ENCODE measurements at regions not wholly inside any gene's neighbourhood (a gene's known extent, or its start where the extent isn't known, plus 50 kb on each side); places are given as distances from the start of the nearest gene placed in this dataset.

DNA sequence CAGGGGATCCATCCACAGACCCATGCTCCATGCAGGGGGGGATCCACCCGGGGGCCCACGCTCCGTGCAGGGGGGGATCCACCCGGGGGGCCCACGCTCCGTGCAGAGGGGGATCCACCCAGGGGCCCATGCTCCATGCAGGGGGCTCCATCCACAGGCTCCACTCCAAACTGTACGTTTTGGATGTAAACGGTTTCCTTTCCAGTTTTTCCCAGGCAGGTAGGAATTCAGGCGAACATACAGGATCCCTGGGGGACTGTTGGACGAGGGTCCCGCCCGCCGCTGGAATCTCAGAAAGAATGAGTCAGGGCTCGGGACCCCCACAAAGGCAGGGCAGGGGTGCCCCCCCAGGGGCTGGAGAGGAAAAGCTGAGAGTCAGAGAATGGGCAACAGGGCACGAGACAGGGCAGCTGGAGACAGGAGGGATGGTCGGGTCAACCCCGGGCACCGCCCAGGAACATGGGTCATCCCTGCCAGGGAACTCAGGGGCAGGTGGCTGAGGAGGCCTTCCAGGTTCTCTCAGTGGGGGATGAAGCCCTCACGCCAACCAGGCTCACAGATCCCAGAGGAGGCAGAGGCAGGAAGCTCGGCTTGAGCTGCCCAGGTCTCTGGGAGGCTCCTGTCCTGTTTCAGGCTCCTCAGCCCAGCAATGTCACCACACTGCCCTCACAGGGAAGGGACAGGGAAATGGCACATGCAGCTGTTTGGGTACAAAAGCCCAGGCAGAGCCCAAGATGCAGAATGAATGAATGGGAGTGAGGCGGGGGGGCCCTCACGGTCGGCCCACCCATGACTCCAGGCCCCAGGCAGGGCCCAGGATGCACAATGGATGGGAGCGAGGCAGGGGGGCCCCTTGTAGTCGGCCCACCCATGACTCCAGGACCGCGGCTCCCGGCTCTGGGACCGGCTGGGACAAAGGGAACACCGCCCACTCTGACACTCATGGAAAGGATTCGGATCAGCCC is 200.2 kb downstream of the BRD1 start:
- no TSS peak for BruUV-seq (replicated peaks)
- no peak overlapping the region for H3K4me2 ChIP-seq (ENCODE audit: low read depth, low read length)
- in situ Hi-C loops (cut with HindIII; ENCODE audit: extremely low pct_ligation_motif_present, low pct_unique_long_range_greater_than_20kb) (no loop called here), intact Hi-C loops (cut with micrococcal nuclease; ENCODE audit: unreplicated experiment) (no loop called here)
- no peak overlapping the region for H3K9ac ChIP-seq (ENCODE audit: insufficient read depth, low read depth, low read length)
- no peak overlapping the region for H2AFZ ChIP-seq (ENCODE audit: low read length)
- no peak overlapping the region for H3K27ac ChIP-seq (ENCODE audit: extremely low read length, insufficient read depth, low read length)
- H4K20me1 ChIP-seq (ENCODE audit: insufficient read depth, low read length): peaks cover 2% of the 10 kb centered on the region; the same call in 1 of the 2 replicates
- ChIA-PET CTCF (ENCODE audit: low intra/inter-chr PET ratio, low total read pairs) (no interaction called here), POLR2A (no interaction called here)
- H3K27me3 ChIP-seq (ENCODE audit: control insufficient read depth in 1 of 2, insufficient read depth in 2 of 2, low read length in 2 of 2): peaks cover 7 to 49% of the 10 kb centered on the region in 2 experiments; a peak in 4 of 5 replicates
- H3K4me1 ChIP-seq (ENCODE audit: insufficient read depth, low read length): 0 out of 2 replicates have a peak, but pooled peaks cover 5% of the 10 kb centered on the region
- TF ChIP-seq ZBTB8A (CRISPR knock-in tag; IDR thresholded peaks at IDR 0.05; ENCODE audit: borderline replicate concordance, low read depth): no peak
- no peak for TF ChIP-seq RAD51 (IDR thresholded peaks at IDR 0.05; ENCODE audit: borderline replicate concordance)
- 3% methylated on average over 5 of the region's 31 CpGs for WGBS (ENCODE audit: low lambda C conversion rate)
- H3K9me3 ChIP-seq (ENCODE audit: low read length): no peaks in the 10 kb centered on the region
- no peak for DNase-seq (ENCODE audit: low spot score)
- no peaks in the 10 kb centered on the region for H3K36me3 ChIP-seq (replicated peaks in 1 of 2; ENCODE audit: control insufficient read depth in 1 of 2, insufficient read depth in 2 of 2, low read length in 2 of 2)
- H3K79me2 ChIP-seq (ENCODE audit: insufficient read depth, low read length): no peaks in the 10 kb centered on the region
- no peak for ATAC-seq
- no peak for FAIRE-seq
- no peak overlapping the region for H3K4me3 ChIP-seq (replicated peaks in 1 of 3; ENCODE audit: insufficient read depth in 1 of 3, low read depth in 2 of 3, low read length in 3 of 3)

GRCh38 chr22:49626361-49627216 is 201.1 kb downstream of the BRD1 start:
- H3K36me3 ChIP-seq (replicated peaks in 1 of 2; ENCODE audit: control insufficient read depth in 1 of 2, insufficient read depth in 2 of 2, low read length in 2 of 2): no peaks in the 10 kb centered on the region
- no peaks in the 10 kb centered on the region for H3K79me2 ChIP-seq (ENCODE audit: insufficient read depth, low read length)
- ATAC-seq: no peak
- intact Hi-C loops (cut with micrococcal nuclease; ENCODE audit: unreplicated experiment): no loop called here
- ChIA-PET POLR2A (no interaction called here), CTCF (ENCODE audit: low intra/inter-chr PET ratio, low total read pairs) (no interaction called here)
- BruUV-seq (replicated peaks): no TSS peak
- WGBS (ENCODE audit: low lambda C conversion rate): 26% methylated on average over 8 of the region's 20 CpGs
- in situ Hi-C loops (cut with HindIII; ENCODE audit: extremely low pct_ligation_motif_present, low pct_unique_long_range_greater_than_20kb): no loop called here
- TF ChIP-seq ZNF703 (CRISPR knock-in tag; IDR thresholded peaks at IDR 0.05; ENCODE audit: borderline replicate concordance): no peak
- peaks cover 5% of the 10 kb centered on the region; the same call in 1 of the 2 replicates for H4K20me1 ChIP-seq (ENCODE audit: insufficient read depth, low read length)
- H3K9me3 ChIP-seq (ENCODE audit: low read length): no peaks in the 10 kb centered on the region
- no peak for DNase-seq (ENCODE audit: low spot score)
- peaks cover 12 to 48% of the 10 kb centered on the region in 2 experiments; a peak in 4 of 5 replicates for H3K27me3 ChIP-seq (ENCODE audit: control insufficient read depth in 1 of 2, insufficient read depth in 2 of 2, low read length in 2 of 2)
- no peaks in the 10 kb centered on the region for H3K4me1 ChIP-seq (ENCODE audit: insufficient read depth, low read length)
- no peak for FAIRE-seq
- H3K4me2 ChIP-seq (ENCODE audit: low read depth, low read length): no peak overlapping the region
- no peak overlapping the region for H2AFZ ChIP-seq (ENCODE audit: low read length)
- H3K4me3 ChIP-seq (replicated peaks in 1 of 3; ENCODE audit: insufficient read depth in 1 of 3, low read depth in 2 of 3, low read length in 3 of 3): no peak overlapping the region
- no peak overlapping the region for H3K9ac ChIP-seq (ENCODE audit: insufficient read depth, low read depth, low read length)
- no peak overlapping the region for H3K27ac ChIP-seq (ENCODE audit: extremely low read length, insufficient read depth, low read length)

Data from HepG2 (cell line).